Lower leg skin (tissue), 3 donors: ENCODE measurements at regions not wholly inside any gene's neighbourhood (a gene's known extent, or its start where the extent isn't known, plus 50 kb on each side); places are given as distances from the start of the nearest gene placed in this dataset.

Source experiments
- CTCF ChIP-seq, 3 donors: fragments of 450-650 bp; IDR thresholded peaks; one replicate each; pipeline ENCODE4 v1.5.1; 2016; ENCODE audit warnings: antibody characterized with exemption in 3 of 3, mild to moderate bottlenecking in 3 of 3, moderate library complexity in 2 of 3
- POLR2A ChIP-seq, 2 donors: fragments of 450-650 bp; IDR thresholded peaks; one replicate each; pipeline ENCODE4 v1.6.1; 2016 to 2017; ENCODE audit warnings: antibody characterized with exemption in 2 of 2, mild to moderate bottlenecking in 1 of 2, moderate library complexity in 1 of 2

- TF ChIP-seq CTCF (IDR thresholded peaks at IDR 0.05) (no peak), POLR2A (IDR thresholded peaks at IDR 0.05) (no peak)
Measured at GRCh38 chr2:134178138-134178877, 75.6 kb upstream of the MGAT5 start.
